H9 (cell line): ENCODE measurements at regions not wholly inside any gene's neighbourhood (a gene's known extent, or its start where the extent isn't known, plus 50 kb on each side); places are given as distances from the start of the nearest gene placed in this dataset.

Experiments used
- DNase-seq: peaks from one replicate; pipeline ENCODE4 v3.0.0-alpha.2; 2017
- H2AFZ ChIP-seq: one replicate; pipeline ENCODE4 v1.6.1; 2013; ENCODE audit warnings: mild to moderate bottlenecking, low read length, control low read depth, moderate library complexity
- H2AK5ac ChIP-seq: 2 replicates; pipeline ENCODE4 v1.6.1; 2013; ENCODE audit warnings: low read length, control low read depth, mixed read lengths; ENCODE audit not compliant: insufficient read length
- H2BK120ac ChIP-seq: one replicate; pipeline ENCODE4 v1.6.1; 2013; ENCODE audit warnings: low read depth, mild to moderate bottlenecking, low read length, control low read depth, inconsistent platforms; ENCODE audit not compliant: poor library complexity, severe bottlenecking
- H2BK12ac ChIP-seq: 2 replicates; pipeline ENCODE4 v1.6.1; 2013; ENCODE audit warnings: low read length, control low read depth, mixed read lengths, low read depth; ENCODE audit not compliant: insufficient read length
- H2BK15ac ChIP-seq: 2 replicates; pipeline ENCODE4 v1.6.1; 2013; ENCODE audit warnings: low read depth, low read length, control low read depth
- H2BK20ac ChIP-seq: one replicate; pipeline ENCODE4 v1.6.1; 2013; ENCODE audit warnings: low read depth, mild to moderate bottlenecking, low read length, control low read depth, inconsistent platforms; ENCODE audit not compliant: poor library complexity, severe bottlenecking
- H2BK5ac ChIP-seq: 2 replicates; pipeline ENCODE4 v1.6.1; 2013; ENCODE audit warnings: low read length, control low read depth, mixed read lengths; ENCODE audit not compliant: insufficient read length
- H3K14ac ChIP-seq: 2 replicates; pipeline ENCODE4 v1.6.1; 2013; ENCODE audit warnings: low read length, control low read depth; ENCODE audit not compliant: insufficient read depth
- H3K18ac ChIP-seq: 2 replicates; pipeline ENCODE4 v1.6.1; 2013; ENCODE audit warnings: low read depth, mild to moderate bottlenecking, mixed read lengths, low read length, control low read depth; ENCODE audit not compliant: insufficient read length
- H3K23ac ChIP-seq: 2 replicates; pipeline ENCODE4 v1.6.1; 2013; ENCODE audit warnings: low read length, control low read depth, mixed read lengths, low read depth; ENCODE audit not compliant: insufficient read length
- H3K23me2 ChIP-seq: 2 replicates; pipeline ENCODE4 v1.6.1; 2013; ENCODE audit warnings: low read depth, mild to moderate bottlenecking, mixed read lengths, low read length, control low read depth; ENCODE audit not compliant: insufficient read length, poor library complexity, severe bottlenecking
- H3K27ac ChIP-seq: 2 replicates; pipeline ENCODE4 v1.5.1; 2013; ENCODE audit warnings: low read length, control low read depth, mixed read lengths, low read depth; ENCODE audit not compliant: insufficient read length
- H3K27me3 ChIP-seq: 2 replicates; pipeline ENCODE4 v1.6.1; 2013; ENCODE audit warnings: low read length, control low read depth, inconsistent platforms; ENCODE audit not compliant: insufficient read depth
- H3K4ac ChIP-seq: 2 replicates; pipeline ENCODE4 v1.6.1; 2013; ENCODE audit warnings: low read depth, mild to moderate bottlenecking, control low read depth, inconsistent platforms, low read length, moderate library complexity
- H3K4me1 ChIP-seq: 2 replicates; pipeline ENCODE4 v1.6.1; 2013; ENCODE audit warnings: low read length, control low read depth, inconsistent platforms; ENCODE audit not compliant: insufficient read depth
- H3K4me2 ChIP-seq: 2 replicates; pipeline ENCODE4 v1.6.1; 2013; ENCODE audit warnings: low read length, control low read depth, mixed read lengths; ENCODE audit not compliant: insufficient read length, insufficient read depth
- H3K56ac ChIP-seq: 2 replicates; pipeline ENCODE4 v1.6.1; 2013; ENCODE audit warnings: low read depth, mild to moderate bottlenecking, mixed read lengths, low read length, control low read depth; ENCODE audit not compliant: insufficient read length
- H3K79me1 ChIP-seq: 2 replicates; pipeline ENCODE4 v1.6.1; 2013; ENCODE audit warnings: low read depth, mild to moderate bottlenecking, moderate library complexity, low read length, control low read depth, inconsistent platforms; ENCODE audit not compliant: insufficient read depth, poor library complexity, severe bottlenecking
- H3K79me2 ChIP-seq: 2 replicates; pipeline ENCODE4 v1.6.1; 2013; ENCODE audit warnings: low read length, control low read depth, inconsistent platforms; ENCODE audit not compliant: insufficient read depth
- H3K9ac ChIP-seq: 2 replicates; pipeline ENCODE4 v1.6.1; 2013; ENCODE audit warnings: low read length, control low read depth, mixed read lengths; ENCODE audit not compliant: insufficient read length; ENCODE audit errors: extremely low read depth
- H3K9me3 ChIP-seq: one replicate; pipeline ENCODE4 v1.6.1; 2013; ENCODE audit warnings: low read depth, low read length, inconsistent platforms; ENCODE audit not compliant: control insufficient read depth
- H3T11ph ChIP-seq: one replicate; pipeline ENCODE4 v1.6.1; 2013; ENCODE audit warnings: mild to moderate bottlenecking, low read length, control low read depth, inconsistent platforms
- H4K20me1 ChIP-seq: one replicate; pipeline ENCODE4 v1.6.1; 2013; ENCODE audit not compliant: control insufficient read depth, insufficient read length, insufficient read depth
- H4K5ac ChIP-seq: 2 replicates; pipeline ENCODE4 v1.6.1; 2013; ENCODE audit warnings: low read depth, mild to moderate bottlenecking, mixed read lengths, low read length, control low read depth; ENCODE audit not compliant: insufficient read length
- H4K8ac ChIP-seq: replicated peaks from 2 replicates; pipeline ENCODE4 v1.6.1; 2013; ENCODE audit warnings: low read length, control low read depth, mixed read lengths, low read depth; ENCODE audit not compliant: insufficient read length
- H4K91ac ChIP-seq: 2 replicates; pipeline ENCODE4 v1.6.1; 2013; ENCODE audit warnings: low read depth, mild to moderate bottlenecking, moderate library complexity, mixed read lengths, low read length, control low read depth; ENCODE audit not compliant: insufficient read length
- H3K27ac Mint-ChIP-seq, 3 experiments: 2 replicates in 2 of 3; 3 replicates in 1 of 3; pipeline ENCODE4 v1.8.0; 2020 to 2021; ENCODE audit warnings: mixed read lengths in 3 of 3, mild to moderate bottlenecking in 1 of 3, moderate library complexity in 1 of 3
- H3K27me3 Mint-ChIP-seq: 2 replicates; pipeline ENCODE4 v1.8.0; 2021; ENCODE audit warnings: low read depth, mild to moderate bottlenecking, moderate library complexity, mixed read lengths
- H3K36me3 Mint-ChIP-seq, 3 experiments: 2 replicates in 2 of 3; 3 replicates in 1 of 3; pipeline ENCODE4 v1.8.0; 2020 to 2021; ENCODE audit warnings: low read depth in 3 of 3, mixed read lengths in 3 of 3; ENCODE audit not compliant: insufficient read depth in 1 of 3
- H3K4me1 Mint-ChIP-seq, 2 experiments: 2 replicates each; pipeline ENCODE4 v1.8.0; 2020; ENCODE audit warnings: mixed read lengths in 2 of 2
- H3K4me3 Mint-ChIP-seq, 2 experiments: 2 replicates in 1 of 2; 3 replicates in 1 of 2; pipeline ENCODE4 v1.8.0; 2020 to 2021; ENCODE audit warnings: mild to moderate bottlenecking in 2 of 2, mixed read lengths in 2 of 2, moderate library complexity in 1 of 2
- H3K9me3 Mint-ChIP-seq, 2 experiments: 2 replicates in 1 of 2; 3 replicates in 1 of 2; pipeline ENCODE4 v1.8.0; 2020; ENCODE audit warnings: mild to moderate bottlenecking in 2 of 2, mixed read lengths in 2 of 2, moderate library complexity in 1 of 2
- CTCF ChIP-seq: fragments of 200-600 bp; sonication (generic); conservative IDR thresholded peaks from 3 replicates; pipeline ENCODE4 v1.8.0; 2021; ENCODE audit warnings: antibody characterized with exemption, mild to moderate bottlenecking

GRCh38 chr1:69090170-69090569, 477.6 kb upstream of the LRRC7 start:
- no peak overlapping the region for H2BK15ac ChIP-seq
- peaks cover 10% of the 10 kb centered on the region; the same call in 1 of the 2 replicates for H3K4me1 ChIP-seq
- Mint-ChIP-seq H3K27me3 (no peaks in the 10 kb centered on the region), H3K27ac (no peak overlapping the region), H3K36me3 (peaks cover 0 to 8% (median 5%) of the 10 kb centered on the region in 3 experiments; a peak in 5 of 7 replicates), H3K4me1 (peaks cover 51% of the 10 kb centered on the region in 2 experiments), H3K9me3 (peaks cover 0 to 8% of the 10 kb centered on the region in 2 experiments; a peak in 2 of 5 replicates), H3K4me3 (no peak overlapping the region)
- H3K23ac ChIP-seq: no peak overlapping the region
- H4K91ac ChIP-seq: no peak overlapping the region
- H3K14ac ChIP-seq: no peak overlapping the region
- no peaks in the 10 kb centered on the region for H3K23me2 ChIP-seq
- no peak overlapping the region for H4K5ac ChIP-seq
- no peaks in the 10 kb centered on the region for H4K20me1 ChIP-seq
- H3K27me3 ChIP-seq: no peaks in the 10 kb centered on the region
- H3K9me3 ChIP-seq: no peaks in the 10 kb centered on the region
- H3K79me1 ChIP-seq: no peaks in the 10 kb centered on the region
- TF ChIP-seq CTCF: no peak
- no peak overlapping the region for H2BK5ac ChIP-seq
- H4K8ac ChIP-seq: no peak overlapping the region
- no peak overlapping the region for H3K4ac ChIP-seq
- H2BK12ac ChIP-seq: no peak overlapping the region
- H3K4me2 ChIP-seq: no peak overlapping the region
- no peak for DNase-seq
- H2AFZ ChIP-seq: no peak overlapping the region
- no peak overlapping the region for H3K9ac ChIP-seq
- H2BK120ac ChIP-seq: no peak overlapping the region
- no peak overlapping the region for H2AK5ac ChIP-seq
- no peak overlapping the region for H3K18ac ChIP-seq
- H3T11ph ChIP-seq: no peak overlapping the region
- H3K79me2 ChIP-seq: no peaks in the 10 kb centered on the region
- H3K56ac ChIP-seq: no peak overlapping the region
- H3K27ac ChIP-seq: no peak overlapping the region
- H2BK20ac ChIP-seq: no peak overlapping the region
